ENCODE measurements at regions not wholly inside any gene's neighbourhood (a gene's known extent, or its start where the extent isn't known, plus 50 kb on each side); places are given as distances from the start of the nearest gene placed in this dataset.
A peak's percentile ranks its signal among the peaks of the same experiment; 100 is the strongest.

DNA sequence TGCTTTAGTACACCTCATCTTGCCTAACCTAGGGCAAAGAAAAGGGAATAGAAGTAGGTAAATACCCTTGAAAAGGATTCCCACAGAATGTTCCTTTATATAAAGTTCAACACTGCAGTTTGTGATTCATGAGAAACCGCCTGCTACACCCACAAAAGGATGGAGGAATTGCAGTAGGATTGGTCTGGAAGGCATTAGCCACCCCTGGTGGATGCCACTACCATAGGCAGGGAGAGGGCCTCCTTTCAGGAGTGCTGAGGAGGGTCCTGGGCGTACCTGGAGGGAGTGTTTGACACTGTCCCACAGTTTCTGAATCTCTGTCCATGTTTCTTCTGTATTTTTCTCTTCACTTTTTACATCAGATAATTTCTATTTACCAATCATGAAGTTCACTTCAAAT lies 221.8 kb upstream of the TMEM72 start:
- H3K23ac ChIP-seq (ENCODE audit: low read length in 2 of 2), result no peak overlapping the region
- no peak overlapping the region for H3K14ac ChIP-seq (ENCODE audit: low read length in 2 of 2)
- H2AK5ac ChIP-seq (ENCODE audit: low read length, severe bottlenecking), result no peak overlapping the region
- H3K27me3 ChIP-seq (ENCODE audit: control insufficient read depth in 1 of 2, insufficient read depth in 1 of 2, low read length in 2 of 2), result no peaks in the 10 kb centered on the region
- H3K27ac ChIP-seq (ENCODE audit: low read length, poor library complexity, severe bottlenecking), result no peak overlapping the region
- H3K4me2 ChIP-seq (ENCODE audit: low read length, poor library complexity, severe bottlenecking), result no peak overlapping the region
- H2BK15ac ChIP-seq (ENCODE audit: low read depth, poor library complexity, severe bottlenecking), result no peak overlapping the region
- no peak overlapping the region for H2BK120ac ChIP-seq (ENCODE audit: low read depth, low read length)
- peaks cover 1% of the 10 kb centered on the region for H3K4me1 ChIP-seq (ENCODE audit: control insufficient read depth, insufficient read depth, low read depth, low read length)
- H3K79me1 ChIP-seq (replicated peaks; ENCODE audit: low read length, poor library complexity, severe bottlenecking), result no peaks in the 10 kb centered on the region
- DNase-seq, result no peak
- H3K9me3 ChIP-seq (ENCODE audit: control insufficient read depth, low read length), result no peaks in the 10 kb centered on the region
- H3K36me3 ChIP-seq (ENCODE audit: control insufficient read depth in 1 of 2, insufficient read depth in 2 of 2, low read depth in 1 of 2, low read length in 2 of 2), result no peaks in the 10 kb centered on the region
- no peak overlapping the region for H4K91ac ChIP-seq (ENCODE audit: low read length)
- no peak overlapping the region for H2AFZ ChIP-seq (ENCODE audit: low read depth, low read length)
- H2BK12ac ChIP-seq (ENCODE audit: low read length in 2 of 2), result no peak overlapping the region
- H3K9ac ChIP-seq (ENCODE audit: low read length), result peak overlapping the region; percentile 21
- no peak overlapping the region for H3K18ac ChIP-seq (ENCODE audit: low read depth in 1 of 2, low read length in 2 of 2)
- H3K4ac ChIP-seq (ENCODE audit: low read depth in 1 of 2, low read length in 2 of 2), result no peak overlapping the region
- no peak overlapping the region for H4K8ac ChIP-seq (ENCODE audit: low read length)
- 63% methylated on average over 2 of the region's 2 CpGs for WGBS
- H3K4me3 ChIP-seq (ENCODE audit: insufficient read depth in 1 of 2, low read depth in 1 of 2, low read length in 2 of 2), result no peak overlapping the region
- no peak overlapping the region for H2BK5ac ChIP-seq (ENCODE audit: low read depth, low read length, poor library complexity, severe bottlenecking)

DNA sequence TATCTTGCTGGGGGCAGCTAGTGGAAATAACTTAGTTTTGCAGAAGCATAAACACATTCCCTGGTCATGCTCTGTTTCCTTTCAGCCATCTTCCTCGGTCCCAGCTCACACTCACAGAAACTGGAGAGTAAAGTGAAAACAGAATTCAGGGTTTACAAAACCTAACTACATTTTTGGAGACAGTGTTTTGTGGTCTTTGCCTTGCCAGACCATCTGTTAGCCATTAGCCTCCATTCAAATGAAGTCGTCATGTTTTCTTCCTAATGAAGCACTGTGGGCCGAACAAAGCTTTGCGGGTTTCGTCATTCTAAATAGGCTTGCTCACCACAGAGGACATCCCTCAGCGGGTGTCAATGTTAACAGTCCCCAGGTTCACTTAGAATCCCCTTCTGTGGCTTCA lies 214.6 kb upstream of the TMEM72 start:
- H3K9ac ChIP-seq (ENCODE audit: low read length), result peak overlapping the region; percentile 70
- H3K23ac ChIP-seq (ENCODE audit: low read length in 2 of 2), result no peak overlapping the region
- peaks cover 17% of the 10 kb centered on the region for H3K9me3 ChIP-seq (ENCODE audit: control insufficient read depth, low read length)
- DNase-seq, result peak; percentile 12
- peak overlapping the region; percentile 20 for H3K4me2 ChIP-seq (ENCODE audit: low read length, poor library complexity, severe bottlenecking)
- H2BK5ac ChIP-seq (ENCODE audit: low read depth, low read length, poor library complexity, severe bottlenecking), result peak overlapping the region; percentile 99
- no peak overlapping the region for H2BK120ac ChIP-seq (ENCODE audit: low read depth, low read length)
- H3K4me1 ChIP-seq (ENCODE audit: control insufficient read depth, insufficient read depth, low read depth, low read length), result peaks cover 1% of the 10 kb centered on the region
- no peaks in the 10 kb centered on the region for H3K79me1 ChIP-seq (replicated peaks; ENCODE audit: low read length, poor library complexity, severe bottlenecking)
- no peak overlapping the region for H2AFZ ChIP-seq (ENCODE audit: low read depth, low read length)
- 75% methylated on average over 6 of the region's 6 CpGs for WGBS
- no peak overlapping the region for H3K18ac ChIP-seq (ENCODE audit: low read depth in 1 of 2, low read length in 2 of 2)
- no peaks in the 10 kb centered on the region for H3K27me3 ChIP-seq (ENCODE audit: control insufficient read depth in 1 of 2, insufficient read depth in 1 of 2, low read length in 2 of 2)
- H3K4me3 ChIP-seq (ENCODE audit: insufficient read depth in 1 of 2, low read depth in 1 of 2, low read length in 2 of 2), result peak overlapping the region in 1 of 2 experiments; percentile 7
- H2BK15ac ChIP-seq (ENCODE audit: low read depth, poor library complexity, severe bottlenecking), result no peak overlapping the region
- no peak overlapping the region for H4K8ac ChIP-seq (ENCODE audit: low read length)
- H3K4ac ChIP-seq (ENCODE audit: low read depth in 1 of 2, low read length in 2 of 2), result no peak overlapping the region
- H4K91ac ChIP-seq (ENCODE audit: low read length), result no peak overlapping the region
- H3K14ac ChIP-seq (ENCODE audit: low read length in 2 of 2), result no peak overlapping the region
- no peaks in the 10 kb centered on the region for H3K36me3 ChIP-seq (ENCODE audit: control insufficient read depth in 1 of 2, insufficient read depth in 2 of 2, low read depth in 1 of 2, low read length in 2 of 2)
- peak overlapping the region; percentile 95 for H2AK5ac ChIP-seq (ENCODE audit: low read length, severe bottlenecking)
- H2BK12ac ChIP-seq (ENCODE audit: low read length in 2 of 2), result no peak overlapping the region
- H3K27ac ChIP-seq (ENCODE audit: low read length, poor library complexity, severe bottlenecking), result peak overlapping the region; percentile 99

DNA sequence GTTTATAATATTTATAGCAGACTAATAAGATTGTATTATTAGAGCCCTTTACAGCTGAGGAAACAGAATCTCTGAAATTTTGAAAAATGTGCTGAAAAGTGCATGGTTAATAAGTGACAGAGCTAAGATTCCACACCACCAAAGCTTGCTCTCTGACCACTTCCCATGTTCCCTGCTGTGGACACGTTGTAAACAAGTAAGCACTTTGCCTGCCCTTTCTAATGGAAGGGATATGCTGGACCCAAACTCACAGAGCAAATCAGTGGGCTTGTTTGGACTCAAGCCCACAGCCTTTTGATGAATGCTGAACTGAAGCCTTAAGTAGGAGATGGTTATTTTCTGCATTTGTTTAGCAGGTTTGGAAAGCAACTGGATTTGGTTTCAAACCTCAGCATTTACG lies 214.0 kb upstream of the TMEM72 start:
- Histone ChIP-seq H4K8ac (ENCODE audit: low read length) (no peak overlapping the region), H3K14ac (ENCODE audit: low read length in 2 of 2) (no peak overlapping the region), H2BK120ac (ENCODE audit: low read depth, low read length) (no peak overlapping the region), H3K36me3 (ENCODE audit: control insufficient read depth in 1 of 2, insufficient read depth in 2 of 2, low read depth in 1 of 2, low read length in 2 of 2) (no peaks in the 10 kb centered on the region), H2BK12ac (ENCODE audit: low read length in 2 of 2) (no peak overlapping the region), H3K18ac (ENCODE audit: low read depth in 1 of 2, low read length in 2 of 2) (no peak overlapping the region), H3K4me3 (ENCODE audit: insufficient read depth in 1 of 2, low read depth in 1 of 2, low read length in 2 of 2) (no peak overlapping the region), H3K4me2 (ENCODE audit: low read length, poor library complexity, severe bottlenecking) (peak overlapping the region; percentile 31), H3K27me3 (ENCODE audit: control insufficient read depth in 1 of 2, insufficient read depth in 1 of 2, low read length in 2 of 2) (no peaks in the 10 kb centered on the region), H3K4ac (ENCODE audit: low read depth in 1 of 2, low read length in 2 of 2) (no peak overlapping the region), H3K4me1 (ENCODE audit: control insufficient read depth, insufficient read depth, low read depth, low read length) (peaks cover 1% of the 10 kb centered on the region), H3K27ac (ENCODE audit: low read length, poor library complexity, severe bottlenecking) (peak overlapping the region; percentile 99), H3K23ac (ENCODE audit: low read length in 2 of 2) (no peak overlapping the region), H2AK5ac (ENCODE audit: low read length, severe bottlenecking) (no peak overlapping the region), H2BK15ac (ENCODE audit: low read depth, poor library complexity, severe bottlenecking) (no peak overlapping the region), H3K9me3 (ENCODE audit: control insufficient read depth, low read length) (peaks cover 23% of the 10 kb centered on the region), H4K91ac (ENCODE audit: low read length) (no peak overlapping the region), H2BK5ac (ENCODE audit: low read depth, low read length, poor library complexity, severe bottlenecking) (no peak overlapping the region), H3K79me1 (replicated peaks; ENCODE audit: low read length, poor library complexity, severe bottlenecking) (no peaks in the 10 kb centered on the region), H3K9ac (ENCODE audit: low read length) (peak overlapping the region; percentile 70), H2AFZ (ENCODE audit: low read depth, low read length) (no peak overlapping the region)
- WGBS, result 46% methylated on average over 2 of the region's 2 CpGs
- no peak for DNase-seq

DNA sequence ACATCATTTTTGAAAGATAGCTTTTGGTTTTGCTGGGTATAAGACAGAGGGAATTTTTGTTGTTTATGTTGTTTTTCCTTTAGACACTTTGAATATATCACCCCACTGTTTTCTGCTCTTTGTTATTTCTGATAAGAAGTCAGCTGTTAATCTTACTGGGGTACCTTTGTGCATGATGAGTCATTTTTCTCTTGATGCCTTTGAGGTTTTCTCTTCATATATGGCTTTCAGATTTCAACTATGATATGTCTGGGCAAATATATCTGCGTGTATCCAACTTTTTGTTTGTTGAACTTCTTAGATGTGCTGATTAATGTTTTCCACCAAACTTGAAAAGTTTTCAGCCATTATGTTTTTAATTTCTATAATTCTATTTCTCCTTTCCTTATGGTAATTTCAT lies 208.6 kb upstream of the TMEM72 start:
- no peak overlapping the region for H2AFZ ChIP-seq (ENCODE audit: low read depth, low read length)
- H3K9ac ChIP-seq (ENCODE audit: low read length), result no peak overlapping the region
- no CpG with 5 or more reads among the region's 1 CpG for WGBS
- H3K27ac ChIP-seq (ENCODE audit: low read length, poor library complexity, severe bottlenecking), result no peak overlapping the region
- no peaks in the 10 kb centered on the region for H3K79me1 ChIP-seq (replicated peaks; ENCODE audit: low read length, poor library complexity, severe bottlenecking)
- no peak overlapping the region for H4K8ac ChIP-seq (ENCODE audit: low read length)
- no peak overlapping the region for H4K91ac ChIP-seq (ENCODE audit: low read length)
- no peak overlapping the region for H2AK5ac ChIP-seq (ENCODE audit: low read length, severe bottlenecking)
- no peak overlapping the region for H2BK120ac ChIP-seq (ENCODE audit: low read depth, low read length)
- no peaks in the 10 kb centered on the region for H3K27me3 ChIP-seq (ENCODE audit: control insufficient read depth in 1 of 2, insufficient read depth in 1 of 2, low read length in 2 of 2)
- H2BK12ac ChIP-seq (ENCODE audit: low read length in 2 of 2), result no peak overlapping the region
- H3K4me1 ChIP-seq (ENCODE audit: control insufficient read depth, insufficient read depth, low read depth, low read length), result peaks cover 6% of the 10 kb centered on the region
- no peak overlapping the region for H3K14ac ChIP-seq (ENCODE audit: low read length in 2 of 2)
- H3K18ac ChIP-seq (ENCODE audit: low read depth in 1 of 2, low read length in 2 of 2), result no peak overlapping the region
- no peak overlapping the region for H2BK5ac ChIP-seq (ENCODE audit: low read depth, low read length, poor library complexity, severe bottlenecking)
- no peak overlapping the region for H3K23ac ChIP-seq (ENCODE audit: low read length in 2 of 2)
- H3K4ac ChIP-seq (ENCODE audit: low read depth in 1 of 2, low read length in 2 of 2), result no peak overlapping the region
- H3K36me3 ChIP-seq (ENCODE audit: control insufficient read depth in 1 of 2, insufficient read depth in 2 of 2, low read depth in 1 of 2, low read length in 2 of 2), result no peaks in the 10 kb centered on the region
- DNase-seq, result no peak
- peaks cover 30% of the 10 kb centered on the region for H3K9me3 ChIP-seq (ENCODE audit: control insufficient read depth, low read length)
- H2BK15ac ChIP-seq (ENCODE audit: low read depth, poor library complexity, severe bottlenecking), result no peak overlapping the region
- no peak overlapping the region for H3K4me2 ChIP-seq (ENCODE audit: low read length, poor library complexity, severe bottlenecking)
- H3K4me3 ChIP-seq (ENCODE audit: insufficient read depth in 1 of 2, low read depth in 1 of 2, low read length in 2 of 2), result no peak overlapping the region

Measured in mesenchymal stem cell (in vitro differentiated cells and primary cell).